PC-9 (cell line): ENCODE measurements at regions not wholly inside any gene's neighbourhood (a gene's known extent, or its start where the extent isn't known, plus 50 kb on each side); places are given as distances from the start of the nearest gene placed in this dataset.

Source experiments
- CTCF ChIP-seq: fragments of 200-600 bp; sonication (generic); conservative IDR thresholded peaks from 2 replicates; pipeline ENCODE4 v1.6.1; 2017; ENCODE audit warnings: mixed run types, antibody characterized with exemption, mild to moderate bottlenecking, moderate library complexity
- EZH2 ChIP-seq: fragments of 200-600 bp; sonication (generic); IDR thresholded peaks from 2 replicates; pipeline ENCODE4 v1.8.0; 2017; ENCODE audit warnings: antibody characterized with exemption, low read depth

GRCh38 chr5:12175914-12176585 lies 271.8 kb upstream of the CTNND2 start:
- TF ChIP-seq CTCF: no peak
- TF ChIP-seq EZH2: no peak
